ENCODE measurements at regions not wholly inside any gene's neighbourhood (a gene's known extent, or its start where the extent isn't known, plus 50 kb on each side); places are given as distances from the start of the nearest gene placed in this dataset.
"Not testable (repeated sequence)": the region's sequence is repeated elsewhere in the genome, so short reads cannot be mapped to it uniquely, and the experiment has no call there.

DNA sequence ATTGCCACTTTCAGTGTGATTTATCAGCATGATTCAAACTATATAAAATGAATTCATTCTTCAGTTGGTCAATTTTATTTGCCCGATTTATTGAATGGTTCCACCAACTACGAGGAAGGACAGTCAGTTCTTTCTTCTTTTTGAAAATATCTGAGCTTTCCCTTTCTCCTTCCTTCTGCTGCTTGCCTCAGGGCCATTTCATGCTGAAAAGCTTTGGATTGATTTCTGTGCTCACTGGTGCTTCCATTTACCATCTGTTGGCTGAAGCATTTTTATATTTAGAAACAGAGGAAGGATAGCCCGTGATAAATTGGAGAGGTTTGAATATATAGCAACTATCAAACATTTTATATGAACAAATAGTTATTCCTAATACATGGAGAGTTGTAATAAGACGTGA, 68.9 kb upstream of the ADAMTS5 start:
- intact Hi-C loops (cut with DNase I), result no loop called here
- no peak for ATAC-seq
- DNase-seq, result no peak

DNA sequence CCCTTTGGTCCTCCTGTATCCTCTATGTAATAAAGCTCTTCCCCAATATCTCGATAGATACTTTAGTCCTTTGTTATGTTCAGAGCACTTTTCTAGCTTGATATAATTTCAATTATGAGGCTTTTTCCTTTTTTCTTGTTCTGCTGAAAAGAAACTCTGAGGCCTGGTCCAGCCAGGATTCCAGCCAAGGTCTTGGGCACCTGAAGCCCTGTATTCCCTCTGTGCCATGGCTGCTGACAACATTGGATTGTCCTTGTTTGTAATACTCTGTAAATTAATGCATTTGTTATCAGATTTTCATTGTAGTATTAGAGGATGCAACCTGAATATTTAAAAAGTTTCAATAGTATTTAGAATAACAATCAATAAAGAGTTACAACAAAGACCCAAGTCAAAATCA, 67.9 kb upstream of the ADAMTS5 start:
- ATAC-seq, result no peak
- no peak for DNase-seq
- intact Hi-C loops (cut with DNase I), result no loop called here

DNA sequence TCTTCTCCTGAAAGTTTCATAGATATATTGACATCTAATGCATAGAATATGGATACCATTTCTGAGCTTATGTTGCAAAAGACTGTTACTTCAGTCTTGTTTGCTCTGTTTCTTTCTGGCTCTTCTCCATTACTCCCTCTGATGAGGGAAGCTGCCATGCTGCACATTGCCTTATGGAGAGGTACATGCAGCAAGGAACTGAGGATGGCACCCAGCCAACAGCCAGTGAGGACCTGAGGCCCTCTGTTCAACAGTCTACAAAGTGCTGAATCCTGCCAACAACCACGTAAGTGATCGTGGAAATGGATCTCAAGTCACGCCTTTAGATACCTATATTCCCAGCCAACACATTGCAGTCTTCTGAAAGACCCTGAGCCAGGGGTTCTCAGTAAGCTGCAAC, 66.6 kb upstream of the ADAMTS5 start:
- no peak for DNase-seq
- ATAC-seq, result no peak
- intact Hi-C loops (cut with DNase I), result no loop called here

DNA sequence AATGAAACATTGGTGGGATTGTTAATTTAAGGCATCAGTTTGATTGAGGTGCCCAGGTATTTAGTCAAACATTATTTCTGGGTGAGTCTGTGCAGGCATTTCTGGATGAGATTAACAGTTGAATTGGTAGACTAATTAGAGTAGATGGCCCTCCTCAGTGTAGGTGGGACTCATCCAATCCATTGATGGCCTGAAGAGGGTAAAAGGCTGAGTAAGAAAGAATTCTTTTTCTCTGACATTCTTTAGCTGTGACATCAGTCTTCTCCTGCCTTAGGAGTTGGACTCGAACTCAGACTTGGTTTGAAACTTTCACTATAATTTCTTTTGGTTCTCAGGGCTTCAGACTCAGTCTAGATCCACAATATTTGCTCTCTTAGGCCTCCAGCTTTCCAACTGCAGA, 59.6 kb upstream of the ADAMTS5 start:
- DNase-seq (no peak), ATAC-seq (no peak)
- intact Hi-C loops (cut with DNase I), result no loop called here

DNA sequence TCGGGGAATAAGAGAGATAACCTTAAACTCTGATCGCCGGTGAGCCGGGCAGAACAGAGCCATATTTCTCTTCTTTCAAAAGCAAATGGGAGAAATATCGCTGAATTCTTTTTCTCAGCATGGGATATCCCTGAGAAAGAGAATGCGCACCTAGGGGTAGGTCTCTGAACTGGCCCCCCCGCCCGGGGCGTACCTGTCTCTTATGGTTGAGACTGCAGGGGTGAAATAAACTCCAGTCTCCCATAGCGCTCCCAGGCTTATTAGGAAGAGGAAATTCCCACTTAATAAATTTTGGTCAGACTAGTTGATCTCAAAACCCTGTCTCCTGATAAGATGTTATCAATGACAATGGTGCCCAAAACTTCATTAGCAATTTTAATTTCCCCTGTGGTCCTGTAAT, 58.8 kb upstream of the ADAMTS5 start:
- DNase-seq; ATAC-seq; intact Hi-C loops (cut with DNase I): not testable (repeated sequence)

DNA sequence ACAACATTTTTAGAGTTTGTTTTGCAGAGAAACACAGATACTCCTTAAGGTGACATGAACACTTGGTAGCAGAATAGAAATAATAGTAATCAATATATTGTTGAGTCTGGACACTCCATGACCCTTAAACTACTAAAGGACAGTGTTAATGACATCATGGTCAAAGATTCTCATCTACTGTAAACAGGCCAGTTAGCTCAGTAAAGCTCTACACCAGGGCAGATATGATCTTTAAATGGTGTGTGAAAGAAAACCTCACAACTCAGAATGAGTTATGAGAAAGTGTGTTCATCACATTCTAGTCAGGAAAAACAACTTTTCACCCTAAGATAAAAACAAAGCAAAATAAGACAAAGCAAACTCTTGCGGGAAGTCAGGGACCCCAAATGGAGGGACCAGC, 58.1 kb upstream of the ADAMTS5 start:
- intact Hi-C loops (cut with DNase I), result no loop called here

DNA sequence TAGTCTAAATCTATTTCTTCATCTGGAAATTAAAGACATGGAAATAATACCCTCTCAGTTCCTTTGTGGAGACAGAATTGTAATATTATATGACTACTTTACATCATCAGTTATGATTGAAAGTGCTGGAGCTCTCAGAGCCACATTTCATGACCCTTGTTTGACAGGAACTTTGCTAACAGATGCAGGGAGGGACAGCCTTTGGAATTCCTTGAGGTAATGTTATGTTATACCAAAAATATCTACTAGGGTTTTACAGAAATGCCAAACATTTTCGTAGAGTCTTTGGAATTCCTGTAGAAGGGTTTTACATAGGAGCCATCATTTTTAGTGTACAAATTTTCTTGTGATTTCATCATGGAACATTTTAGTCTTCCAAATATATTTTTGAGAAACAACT, 57.4 kb upstream of the ADAMTS5 start:
- intact Hi-C loops (cut with DNase I), result no loop called here
- DNase-seq, result no peak
- no peak for ATAC-seq

More for the DNA sequence above, 58.1 kb upstream of the ADAMTS5 start:
- DNase-seq (no peak), ATAC-seq (no peak)

DNA sequence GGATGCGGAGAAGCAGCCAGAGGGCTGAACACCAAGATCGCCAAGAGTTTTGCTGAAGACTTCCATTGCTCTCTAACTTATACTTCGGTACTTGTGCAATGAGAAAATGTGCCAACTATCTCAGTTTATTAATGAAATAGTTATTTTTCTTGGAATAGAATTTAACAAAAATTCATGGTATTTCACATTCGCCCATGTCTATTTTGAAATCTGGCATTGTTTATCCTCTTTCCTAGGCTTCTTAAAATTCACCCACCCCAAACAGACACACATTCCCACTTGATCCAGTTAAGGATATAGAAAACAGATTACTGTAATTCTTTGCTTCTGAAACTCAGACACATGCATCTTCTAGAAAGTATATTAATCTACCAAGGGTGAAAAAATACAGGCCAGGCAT, 56.3 kb upstream of the ADAMTS5 start:
- ATAC-seq (no peak), DNase-seq (no peak)
- intact Hi-C loops (cut with DNase I), result no loop called here

DNA sequence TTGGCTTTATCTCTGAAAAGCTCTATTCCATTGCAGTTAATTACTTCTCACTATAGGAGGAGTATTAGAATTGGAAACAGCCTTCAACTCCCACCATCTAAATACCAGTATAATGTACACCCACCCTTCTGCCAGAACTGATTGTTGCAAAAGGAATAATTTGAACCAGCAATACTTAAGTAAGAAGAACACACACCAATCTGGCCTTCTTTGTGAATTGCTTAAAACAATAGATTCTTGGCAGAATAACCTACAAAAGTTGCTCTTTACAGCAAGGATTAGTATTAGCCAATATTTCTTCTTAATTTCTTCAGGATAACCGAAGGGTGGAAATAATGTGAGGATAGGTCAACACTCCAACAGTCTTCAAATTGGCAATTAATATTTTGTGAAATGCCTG, 54.9 kb upstream of the ADAMTS5 start:
- ATAC-seq (no peak), DNase-seq (no peak)
- intact Hi-C loops (cut with DNase I), result no loop called here

DNA sequence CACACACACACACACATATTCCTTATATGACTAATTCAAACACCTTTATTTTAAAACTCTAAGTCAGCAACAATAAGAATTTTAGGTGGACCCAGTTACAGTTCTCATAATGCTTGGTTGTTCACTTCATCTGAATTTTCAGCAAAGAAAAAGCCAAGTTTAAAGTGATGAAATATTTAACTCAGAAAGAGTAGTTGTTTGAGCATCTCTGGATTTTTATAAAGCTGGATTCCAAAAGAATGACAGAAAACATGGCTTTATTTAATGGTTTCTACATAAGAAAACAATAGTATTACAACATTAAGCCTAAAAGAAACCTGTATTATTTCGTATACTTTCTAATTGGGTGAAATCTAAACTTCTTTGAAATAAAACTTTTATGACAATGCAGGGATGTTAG, 54.2 kb upstream of the ADAMTS5 start:
- no peak for DNase-seq
- intact Hi-C loops (cut with DNase I), result no loop called here

DNA sequence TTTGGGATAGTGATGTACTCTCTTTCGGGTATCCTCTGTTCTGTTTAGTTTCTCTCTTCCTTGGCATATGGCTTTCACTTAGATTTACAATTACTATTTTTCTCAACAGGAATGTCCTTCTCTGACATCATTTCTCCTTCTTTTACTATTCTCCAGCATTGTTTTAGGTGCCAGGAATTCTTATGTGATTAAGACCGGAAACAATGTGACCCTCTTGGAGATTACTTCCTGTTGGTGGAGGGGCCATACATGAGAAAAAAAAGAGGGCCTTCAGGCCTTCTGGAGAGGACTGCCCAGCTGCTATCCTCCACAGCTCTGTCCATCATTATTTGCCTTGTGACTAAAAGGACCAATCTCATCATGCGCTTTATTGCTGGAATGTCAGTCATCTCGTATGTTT, 50.4 kb upstream of the ADAMTS5 start:
- no peak for ATAC-seq
- intact Hi-C loops (cut with DNase I), result no loop called here
- no peak for DNase-seq

More for the DNA sequence above, 54.2 kb upstream of the ADAMTS5 start:
- no peak for ATAC-seq

Data from left cardiac atrium (tissue), 4 donors.